Liver (tissue), 8 donors: ENCODE measurements at regions not wholly inside any gene's neighbourhood (a gene's known extent, or its start where the extent isn't known, plus 50 kb on each side); places are given as distances from the start of the nearest gene placed in this dataset.

ENCODE experiments used
- DNase-seq: peaks from one replicate; pipeline ENCODE4 v3.0.0-alpha.2; 2017; ENCODE audit warnings: low spot score
- H3K27ac ChIP-seq, 2 donors: one replicate each; pipeline ENCODE4 v1.7.0; 2013; ENCODE audit warnings: inconsistent platforms in 2 of 2, low read length in 2 of 2, control low read depth in 1 of 2, low read depth in 1 of 2, mild to moderate bottlenecking in 1 of 2
- H3K27me3 ChIP-seq, 4 donors: one replicate each; pipeline versions ENCODE4 v1.6.1 to v1.7.0; 2013; ENCODE audit warnings: low read length in 3 of 4, inconsistent platforms in 1 of 4, mild to moderate bottlenecking in 1 of 4, moderate library complexity in 1 of 4; ENCODE audit not compliant: control insufficient read depth in 4 of 4, insufficient read depth in 4 of 4
- H3K36me3 ChIP-seq, 4 donors: one replicate each; pipeline versions ENCODE4 v1.6.1 to v1.7.0; 2013; ENCODE audit warnings: low read length in 3 of 4, mild to moderate bottlenecking in 3 of 4, low read depth in 1 of 4, moderate library complexity in 1 of 4; ENCODE audit not compliant: control insufficient read depth in 4 of 4, insufficient read depth in 3 of 4
- H3K4me1 ChIP-seq, 4 donors: one replicate each; pipeline versions ENCODE4 v1.6.1 to v1.7.0; 2013; ENCODE audit warnings: low read length in 3 of 4, mild to moderate bottlenecking in 3 of 4, moderate library complexity in 1 of 4; ENCODE audit not compliant: control insufficient read depth in 4 of 4, insufficient read depth in 4 of 4
- H3K4me3 ChIP-seq, 3 donors: one replicate each; pipeline versions ENCODE4 v1.6.1 to v1.7.0; 2013; ENCODE audit warnings: low read length in 3 of 3, control low read depth in 1 of 3, low read depth in 1 of 3, mild to moderate bottlenecking in 1 of 3
- H3K9ac ChIP-seq, 2 donors: one replicate each; pipeline ENCODE4 v1.7.0; 2013; ENCODE audit warnings: low read length in 2 of 2, mild to moderate bottlenecking in 2 of 2, moderate library complexity in 2 of 2, control low read depth in 1 of 2, low read depth in 1 of 2
- H3K9me3 ChIP-seq, 4 donors: one replicate each; pipeline versions ENCODE4 v1.6.1 to v1.7.0; 2013; ENCODE audit warnings: low read length in 3 of 4; ENCODE audit not compliant: control insufficient read depth in 4 of 4
- CTCF ChIP-seq: fragments of 150-350 bp; IDR thresholded peaks from 2 replicates; pipeline ENCODE4 v1.5.1; 2017; ENCODE audit warnings: improper control_type of control experiment, low read depth, low read length; ENCODE audit not compliant: missing input control
- EGR1 ChIP-seq, 2 donors: IDR thresholded peaks; 2 replicates each; pipeline ENCODE4 v1.6.1; 2016 to 2018; ENCODE audit warnings: antibody characterized with exemption in 2 of 2, low read depth in 2 of 2
- FOXA1 ChIP-seq: IDR thresholded peaks from 2 replicates; pipeline ENCODE4 v1.6.1; 2016; ENCODE audit warnings: antibody characterized with exemption
- FOXA2 ChIP-seq: IDR thresholded peaks from 2 replicates; pipeline ENCODE4 v1.6.1; 2016; ENCODE audit warnings: antibody characterized with exemption
- GABPA ChIP-seq, 2 donors: IDR thresholded peaks in 1 of 2; conservative IDR thresholded peaks in 1 of 2; 2 replicates each; pipeline ENCODE4 v1.6.1; 2016; ENCODE audit warnings: antibody characterized with exemption in 2 of 2, mild to moderate bottlenecking in 1 of 2, moderate library complexity in 1 of 2
- HNF4A ChIP-seq, 2 donors: conservative IDR thresholded peaks; 2 replicates each; pipeline ENCODE4 v1.6.1; 2016; ENCODE audit warnings: antibody characterized with exemption in 2 of 2, mild to moderate bottlenecking in 2 of 2
- HNF4G ChIP-seq: IDR thresholded peaks from 2 replicates; pipeline ENCODE4 v1.6.1; 2016; ENCODE audit warnings: antibody characterized with exemption
- JUND ChIP-seq, 2 donors: IDR thresholded peaks; 2 replicates each; pipeline ENCODE4 v1.6.1; 2016; ENCODE audit warnings: antibody characterized with exemption in 2 of 2
- MAX ChIP-seq: IDR thresholded peaks from 2 replicates; pipeline ENCODE4 v1.6.1; 2016; ENCODE audit warnings: antibody characterized with exemption
- NR2F2 ChIP-seq: IDR thresholded peaks from 2 replicates; pipeline ENCODE4 v1.6.1; 2016; ENCODE audit warnings: antibody characterized with exemption
- RAD21 ChIP-seq, 2 donors: IDR thresholded peaks; 2 replicates each; pipeline ENCODE4 v1.6.1; 2016; ENCODE audit warnings: antibody characterized with exemption in 2 of 2, mild to moderate bottlenecking in 2 of 2
- REST ChIP-seq: IDR thresholded peaks from 2 replicates; pipeline ENCODE4 v1.6.1; 2016; ENCODE audit warnings: antibody characterized with exemption, mild to moderate bottlenecking
- RXRA ChIP-seq, 2 donors: IDR thresholded peaks; 2 replicates each; pipeline ENCODE4 v1.6.1; 2017 to 2018; ENCODE audit warnings: antibody characterized with exemption in 2 of 2, mild to moderate bottlenecking in 1 of 2
- SP1 ChIP-seq: IDR thresholded peaks from 2 replicates; pipeline ENCODE4 v1.6.1; 2018; ENCODE audit warnings: antibody characterized with exemption, mild to moderate bottlenecking
- TAF1 ChIP-seq: conservative IDR thresholded peaks from 2 replicates; pipeline ENCODE4 v1.6.1; 2016; ENCODE audit warnings: antibody characterized with exemption, mild to moderate bottlenecking
- YY1 ChIP-seq: IDR thresholded peaks from 2 replicates; pipeline ENCODE4 v1.6.1; 2016; ENCODE audit warnings: antibody characterized with exemption, mild to moderate bottlenecking
- ZBTB33 ChIP-seq: IDR thresholded peaks from 2 replicates; pipeline ENCODE4 v1.6.1; 2016; ENCODE audit warnings: antibody characterized with exemption
- WGBS: extraction: QIAGEN DNeasy Blood & Tissue Kit; methylation state at CpG from one replicate; pipeline ENCODE4 v1.1.7; 2013; 5-methylcytosine and 5-hydroxymethylcytosine counted together
- donor health status: healthy.
- donor health status: healthy.
- donor health status: healthy.
- donor health status: healthy.
- donor health status: healthy.

DNA sequence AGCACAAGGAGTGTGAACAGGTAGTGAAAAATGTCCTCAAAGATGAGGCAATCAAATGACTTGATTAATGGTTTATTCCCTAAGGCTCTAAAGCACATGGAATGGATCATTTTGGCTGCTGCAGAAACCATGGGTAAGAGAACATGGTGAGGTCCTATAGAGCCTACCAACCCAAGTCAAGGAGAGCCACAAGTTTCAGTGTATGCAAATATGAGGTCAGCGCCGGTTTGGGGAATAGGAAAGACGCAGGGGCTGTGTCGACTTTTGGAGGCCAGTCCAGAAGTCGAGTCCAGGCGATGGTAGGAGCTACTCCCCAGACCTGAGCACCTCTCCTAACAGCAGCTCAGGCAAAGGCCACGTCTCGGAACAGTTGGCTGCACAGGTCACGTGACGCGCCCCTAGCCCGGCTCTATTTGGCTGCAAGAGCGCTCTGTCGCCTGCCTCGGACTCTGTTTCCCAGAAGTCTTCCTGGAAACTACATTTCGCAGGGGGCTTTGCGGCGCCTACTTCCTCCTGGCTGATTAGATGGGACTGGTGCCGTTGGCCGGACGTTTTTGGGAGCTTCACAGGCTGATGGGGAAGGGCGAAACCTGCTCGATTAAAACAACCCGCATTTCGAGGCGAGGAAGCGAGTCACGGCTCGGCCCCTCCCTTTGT is 74.4 kb upstream of the CHD6 start:
- no peaks in the 10 kb centered on the region for H3K9me3 ChIP-seq
- TF ChIP-seq MAX = no peak
- peak; percentile 51 for TF ChIP-seq TAF1
- TF ChIP-seq SP1 = peak; percentile 30
- TF ChIP-seq HNF4G = no peak
- no peak for TF ChIP-seq FOXA1
- no peak for TF ChIP-seq CTCF
- no peak for TF ChIP-seq HNF4A (conservative IDR thresholded peaks at IDR 0.05)
- TF ChIP-seq RAD21 (IDR thresholded peaks at IDR 0.05) = no peak
- TF ChIP-seq EGR1 (IDR thresholded peaks at IDR 0.05; ENCODE audit: low read depth in 2 of 2) = peak in 1 of 2 donors; percentile 62
- peak in 1 of 2 donors; percentile 12 for TF ChIP-seq RXRA (IDR thresholded peaks at IDR 0.05)
- TF ChIP-seq GABPA (IDR thresholded peaks at IDR 0.05 in 1 of 2, conservative IDR thresholded peaks at IDR 0.05 in 1 of 2) = no peak
- peak; percentile 70 for DNase-seq
- WGBS = 7% methylated on average over 29 of the region's 29 CpGs
- H3K4me1 ChIP-seq = peaks cover 0 to 11% (median 0%) of the 10 kb centered on the region in 4 donors
- H3K4me3 ChIP-seq = peak overlapping the region; percentile 71 to 96 (median 74)
- H3K27ac ChIP-seq = peak overlapping the region; percentile 80 to 91
- peak overlapping the region in 1 of 2 donors; percentile 61 for H3K9ac ChIP-seq
- no peaks in the 10 kb centered on the region for H3K36me3 ChIP-seq
- no peaks in the 10 kb centered on the region for H3K27me3 ChIP-seq

GRCh38 chr20:41691443-41691842 is 73.3 kb upstream of the CHD6 start:
- no peak for DNase-seq
- H3K27ac ChIP-seq = no peak overlapping the region
- H3K4me3 ChIP-seq = no peak overlapping the region
- peaks cover 0 to 11% (median 0%) of the 10 kb centered on the region in 4 donors for H3K4me1 ChIP-seq
- no peak overlapping the region for H3K9ac ChIP-seq
- H3K36me3 ChIP-seq = no peaks in the 10 kb centered on the region
- no peak for TF ChIP-seq YY1
- no peak for TF ChIP-seq JUND (IDR thresholded peaks at IDR 0.05)
- TF ChIP-seq HNF4G = no peak
- no peak for TF ChIP-seq SP1
- no peak for TF ChIP-seq REST
- TF ChIP-seq RAD21 (IDR thresholded peaks at IDR 0.05) = no peak
- no peak for TF ChIP-seq NR2F2
- TF ChIP-seq GABPA (IDR thresholded peaks at IDR 0.05 in 1 of 2, conservative IDR thresholded peaks at IDR 0.05 in 1 of 2) = no peak
- TF ChIP-seq RXRA (IDR thresholded peaks at IDR 0.05) = no peak
- TF ChIP-seq MAX = no peak
- TF ChIP-seq CTCF = no peak
- TF ChIP-seq FOXA2 = no peak
- TF ChIP-seq ZBTB33 = no peak
- TF ChIP-seq EGR1 (IDR thresholded peaks at IDR 0.05; ENCODE audit: low read depth in 2 of 2) = no peak
- no peaks in the 10 kb centered on the region for H3K9me3 ChIP-seq
- 96% methylated on average over 2 of the region's 2 CpGs for WGBS
- H3K27me3 ChIP-seq = no peaks in the 10 kb centered on the region
